T-cell (primary cell): ENCODE measurements at regions not wholly inside any gene's neighbourhood (a gene's known extent, or its start where the extent isn't known, plus 50 kb on each side); places are given as distances from the start of the nearest gene placed in this dataset.

ENCODE experiments used
- ATAC-seq, 4 experiments: fragments of 200-7000 bp in 3 of 4; fragments of 150-1000 bp in 1 of 4; cut with Tn5 transposase; replicated peaks in 1 of 4; 1 replicate in 3 of 4; 2 replicates in 1 of 4; pipeline ENCODE4 v1.10.0; 2021; ENCODE audit warnings: moderate library complexity in 3 of 4, mild to moderate bottlenecking in 2 of 4, moderate number of reproducible peaks in 1 of 4
- CTCF ChIA-PET, 2 donors: fragments of 300-600 bp; sonication (Branson Sonifier 250); formaldehyde crosslinking; loops; one replicate each; lab custom pipeline; 2022; ENCODE audit warnings: antibody characterized with exemption in 2 of 2; lab: Charles Lee
- POLR2A ChIA-PET, 2 donors: fragments of 300-600 bp; sonication (Branson Sonifier 250); formaldehyde crosslinking; loops; one replicate each; lab custom pipeline; 2022; ENCODE audit warnings: antibody characterized with exemption in 2 of 2; lab: Charles Lee
- DNase-seq, 35 experiments: peaks; one replicate each; pipeline versions ENCODE4 v3.0.0 to v3.0.0-alpha.2; 2013 to 2023
- H3K27ac ChIP-seq: one replicate; pipeline ENCODE4 v1.5.1; 2013; ENCODE audit warnings: low read length
- H3K27me3 ChIP-seq, 2 experiments: replicated peaks in 1 of 2; 1 replicate in 1 of 2; 2 replicates in 1 of 2; pipeline versions ENCODE4 v1.6.1 to v1.7.0; 2013; ENCODE audit warnings: low read length in 1 of 2, mixed read lengths in 1 of 2; ENCODE audit not compliant: control insufficient read depth in 2 of 2, insufficient read depth in 2 of 2; ENCODE audit errors: extremely low read depth in 1 of 2
- H3K36me3 ChIP-seq, 2 donors: 1 replicate in 1 of 2; 2 replicates in 1 of 2; pipeline versions ENCODE4 v1.6.1 to v1.7.0; 2013; ENCODE audit warnings: low read length in 1 of 2; ENCODE audit not compliant: control insufficient read depth in 2 of 2, insufficient read depth in 1 of 2; ENCODE audit errors: extremely low read depth in 1 of 2
- H3K4me1 ChIP-seq, 2 experiments: 1 replicate in 1 of 2; 2 replicates in 1 of 2; pipeline versions ENCODE4 v1.6.1 to v1.7.0; 2013; ENCODE audit warnings: low read length in 2 of 2, mixed read lengths in 1 of 2; ENCODE audit not compliant: insufficient read depth in 2 of 2, control insufficient read depth in 1 of 2; ENCODE audit errors: extremely low read depth in 1 of 2
- H3K4me3 ChIP-seq, 2 donors: 1 replicate in 1 of 2; 2 replicates in 1 of 2; pipeline versions ENCODE4 v1.5.1 to v1.7.0; 2013; ENCODE audit warnings: mild to moderate bottlenecking in 2 of 2, low read length in 1 of 2, moderate library complexity in 1 of 2; ENCODE audit not compliant: control insufficient read depth in 1 of 2; ENCODE audit errors: extremely low read depth in 1 of 2
- H3K9me3 ChIP-seq: 2 replicates; pipeline ENCODE4 v1.7.0; 2013
- H3K27ac Mint-ChIP-seq, 2 donors: one replicate each; pipeline ENCODE4 v1.8.0; 2020 to 2021; ENCODE audit warnings: mild to moderate bottlenecking in 2 of 2, mixed read lengths in 2 of 2
- H3K27me3 Mint-ChIP-seq, 2 donors: one replicate each; pipeline ENCODE4 v1.8.0; 2021 to 2022; ENCODE audit warnings: mixed read lengths in 2 of 2
- H3K36me3 Mint-ChIP-seq: one replicate; pipeline ENCODE4 v1.8.0; 2021; ENCODE audit warnings: mixed read lengths
- H3K4me1 Mint-ChIP-seq, 3 donors: one replicate each; pipeline ENCODE4 v1.8.0; 2020 to 2022; ENCODE audit warnings: mixed read lengths in 3 of 3, mild to moderate bottlenecking in 1 of 3
- H3K4me3 Mint-ChIP-seq, 3 donors: one replicate each; pipeline ENCODE4 v1.8.0; 2020 to 2022; ENCODE audit warnings: mild to moderate bottlenecking in 3 of 3, mixed read lengths in 3 of 3, moderate library complexity in 3 of 3
- H3K9me3 Mint-ChIP-seq, 3 donors: one replicate each; pipeline ENCODE4 v1.8.0; 2020 to 2022; ENCODE audit warnings: mixed read lengths in 3 of 3
- WGBS: methylation state at CpG from one replicate; pipeline ENCODE4 v1.1.5; 2013; ENCODE audit warnings: missing lambda C conversion rate; ENCODE audit not compliant: insufficient coverage; 5-methylcytosine and 5-hydroxymethylcytosine counted together

- Mint-ChIP-seq H3K4me3 (no peak overlapping the region), H3K9me3 (peaks cover under 1 to 24% (median 18%) of the 10 kb centered on the region in 3 donors)
Observed at GRCh38 chr18:33866386-33866785, 288.4 kb downstream of the ASXL3 start.

GRCh38 chr18:33863912-33864311 is 285.9 kb downstream of the ASXL3 start:
- H3K4me3 Mint-ChIP-seq = no peak overlapping the region

More at GRCh38 chr18:33866386-33866785, 288.4 kb downstream of the ASXL3 start:
- no peaks in the 10 kb centered on the region for H3K9me3 ChIP-seq
- no peaks in the 10 kb centered on the region for H3K4me1 Mint-ChIP-seq
- ChIA-PET CTCF (interaction anchor here in 1 of 2 donors (0.6 kb wide), 1 partner anchor 1873 kb away, joined by 4 read pairs; no protein-coding TSS in a partner anchor), POLR2A (no interaction called here)
- no peak for DNase-seq
- no CpG with 5 or more reads among the region's 1 CpG for WGBS
- H3K36me3 ChIP-seq = no peaks in the 10 kb centered on the region
- H3K4me1 ChIP-seq = no peaks in the 10 kb centered on the region
- no peaks in the 10 kb centered on the region for H3K36me3 Mint-ChIP-seq
- no peaks in the 10 kb centered on the region for H3K27me3 Mint-ChIP-seq
- no peaks in the 10 kb centered on the region for H3K27me3 ChIP-seq
- H3K27ac Mint-ChIP-seq = no peak overlapping the region
- H3K27ac ChIP-seq = no peak overlapping the region
- no peak overlapping the region for H3K4me3 ChIP-seq
- no peak for ATAC-seq

GRCh38 chr18:33854827-33855139 is 276.8 kb downstream of the ASXL3 start:
- ATAC-seq (no peak), DNase-seq (no peak)
- H3K27ac ChIP-seq = no peak overlapping the region
- no peaks in the 10 kb centered on the region for H3K9me3 ChIP-seq
- H3K4me3 ChIP-seq = no peak overlapping the region
- H3K27me3 ChIP-seq = no peaks in the 10 kb centered on the region
- no peak overlapping the region for H3K4me3 Mint-ChIP-seq
- ChIA-PET CTCF (no interaction called here), POLR2A (no interaction called here)
- H3K36me3 ChIP-seq = no peaks in the 10 kb centered on the region
- H3K27me3 Mint-ChIP-seq = no peaks in the 10 kb centered on the region
- H3K9me3 Mint-ChIP-seq = peaks cover 5 to 15% (median 6%) of the 10 kb centered on the region in 3 donors
- H3K27ac Mint-ChIP-seq = no peak overlapping the region
- whole genome bisulfite sequencing = no CpG with 5 or more reads among the region's 2 CpGs
- H3K4me1 Mint-ChIP-seq = no peaks in the 10 kb centered on the region
- H3K4me1 ChIP-seq = no peaks in the 10 kb centered on the region
- no peaks in the 10 kb centered on the region for H3K36me3 Mint-ChIP-seq

More at GRCh38 chr18:33863912-33864311, 285.9 kb downstream of the ASXL3 start:
- ChIA-PET CTCF (no interaction called here), POLR2A (no interaction called here)
- no peaks in the 10 kb centered on the region for H3K27me3 ChIP-seq
- 100% methylated on average over 1 of the region's 1 CpG for WGBS
- no peak overlapping the region for H3K27ac ChIP-seq
- H3K27ac Mint-ChIP-seq = no peak overlapping the region
- H3K9me3 Mint-ChIP-seq = peaks cover 8 to 32% (median 16%) of the 10 kb centered on the region in 3 donors
- H3K4me1 Mint-ChIP-seq = no peaks in the 10 kb centered on the region
- no peak overlapping the region for H3K4me3 ChIP-seq
- DNase-seq (no peak), ATAC-seq (no peak)
- no peaks in the 10 kb centered on the region for H3K27me3 Mint-ChIP-seq
- H3K36me3 Mint-ChIP-seq = no peaks in the 10 kb centered on the region
- no peaks in the 10 kb centered on the region for H3K36me3 ChIP-seq
- no peaks in the 10 kb centered on the region for H3K4me1 ChIP-seq
- H3K9me3 ChIP-seq = no peaks in the 10 kb centered on the region

GRCh38 chr18:33854086-33854826 is 276.2 kb downstream of the ASXL3 start:
- no peaks in the 10 kb centered on the region for H3K27me3 Mint-ChIP-seq
- WGBS = 93% methylated on average over 2 of the region's 4 CpGs

GRCh38 chr18:33853187-33853586 is 275.2 kb downstream of the ASXL3 start:
- Mint-ChIP-seq H3K27me3 (no peaks in the 10 kb centered on the region), H3K27ac (no peak overlapping the region), H3K4me1 (no peaks in the 10 kb centered on the region), H3K9me3 (peaks cover 0 to 10% (median 6%) of the 10 kb centered on the region in 3 donors), H3K4me3 (no peak overlapping the region), H3K36me3 (no peaks in the 10 kb centered on the region)
- Histone ChIP-seq H3K27me3 (no peaks in the 10 kb centered on the region), H3K36me3 (no peaks in the 10 kb centered on the region), H3K9me3 (no peaks in the 10 kb centered on the region), H3K4me3 (no peak overlapping the region), H3K4me1 (no peaks in the 10 kb centered on the region), H3K27ac (no peak overlapping the region)
- no peak for ATAC-seq
- no CpG with 5 or more reads among the region's 6 CpGs for WGBS
- POLR2A ChIA-PET = no interaction called here
- DNase-seq = no peak
- CTCF ChIA-PET = no interaction called here

More at GRCh38 chr18:33854086-33854826, 276.2 kb downstream of the ASXL3 start:
- Histone ChIP-seq H3K27ac (no peak overlapping the region), H3K9me3 (no peaks in the 10 kb centered on the region), H3K4me3 (no peak overlapping the region), H3K36me3 (no peaks in the 10 kb centered on the region), H3K4me1 (no peaks in the 10 kb centered on the region), H3K27me3 (no peaks in the 10 kb centered on the region)
- POLR2A ChIA-PET = no interaction called here
- no peak overlapping the region for H3K27ac Mint-ChIP-seq
- no peak for DNase-seq
- H3K9me3 Mint-ChIP-seq = peaks cover 4 to 14% (median 6%) of the 10 kb centered on the region in 3 donors
- no peak for ATAC-seq
- no peaks in the 10 kb centered on the region for H3K4me1 Mint-ChIP-seq
- CTCF ChIA-PET = no interaction called here
- no peak overlapping the region for H3K4me3 Mint-ChIP-seq
- no peaks in the 10 kb centered on the region for H3K36me3 Mint-ChIP-seq

- Mint-ChIP-seq H3K4me3 (no peak overlapping the region), H3K27ac (no peak overlapping the region), H3K9me3 (peaks cover 0 to 16% (median 8%) of the 10 kb centered on the region in 3 donors), H3K36me3 (no peaks in the 10 kb centered on the region), H3K4me1 (no peaks in the 10 kb centered on the region), H3K27me3 (no peaks in the 10 kb centered on the region)
- ChIA-PET POLR2A (interaction anchor here in 1 of 2 donors (0.6 kb wide), 1 partner anchor 12 kb away, joined by 5 read pairs; no protein-coding TSS in a partner anchor), CTCF (interaction anchor here in 1 of 2 donors (0.6 kb wide), 1 partner anchor 1343 kb away, joined by 3 read pairs; no protein-coding TSS in a partner anchor)
- no peak overlapping the region for H3K4me3 ChIP-seq
- DNase-seq = no peak
- H3K4me1 ChIP-seq = no peaks in the 10 kb centered on the region
- no peak overlapping the region for H3K27ac ChIP-seq
- no peaks in the 10 kb centered on the region for H3K36me3 ChIP-seq
- no peaks in the 10 kb centered on the region for H3K9me3 ChIP-seq
- no peaks in the 10 kb centered on the region for H3K27me3 ChIP-seq
- no peak for ATAC-seq
- WGBS = no CpG with 5 or more reads among the region's 3 CpGs
Observed at GRCh38 chr18:33851546-33852078, 273.6 kb downstream of the ASXL3 start.
